Tibial nerve (tissue), 4 donors: ENCODE measurements at regions not wholly inside any gene's neighbourhood (a gene's known extent, or its start where the extent isn't known, plus 50 kb on each side); places are given as distances from the start of the nearest gene placed in this dataset.

Source experiments
- EP300 ChIP-seq, 2 donors: sonication (generic); formaldehyde crosslinking; IDR thresholded peaks; one replicate each; pipeline ENCODE4 v1.6.1; 2017; ENCODE audit warnings: antibody characterized with exemption in 2 of 2, mild to moderate bottlenecking in 1 of 2
- TF ChIP-seq, protein P1 (sequence below), 5 experiments: fragments of 200-600 bp in 3 of 5; fragments of 450-650 bp in 2 of 5; sonication (generic) in 3 of 5; IDR thresholded peaks; one replicate each; pipeline ENCODE4 v1.5.1; 2016 to 2019; ENCODE audit warnings: antibody characterized with exemption in 5 of 5, mild to moderate bottlenecking in 3 of 5, moderate library complexity in 2 of 5

DNA sequence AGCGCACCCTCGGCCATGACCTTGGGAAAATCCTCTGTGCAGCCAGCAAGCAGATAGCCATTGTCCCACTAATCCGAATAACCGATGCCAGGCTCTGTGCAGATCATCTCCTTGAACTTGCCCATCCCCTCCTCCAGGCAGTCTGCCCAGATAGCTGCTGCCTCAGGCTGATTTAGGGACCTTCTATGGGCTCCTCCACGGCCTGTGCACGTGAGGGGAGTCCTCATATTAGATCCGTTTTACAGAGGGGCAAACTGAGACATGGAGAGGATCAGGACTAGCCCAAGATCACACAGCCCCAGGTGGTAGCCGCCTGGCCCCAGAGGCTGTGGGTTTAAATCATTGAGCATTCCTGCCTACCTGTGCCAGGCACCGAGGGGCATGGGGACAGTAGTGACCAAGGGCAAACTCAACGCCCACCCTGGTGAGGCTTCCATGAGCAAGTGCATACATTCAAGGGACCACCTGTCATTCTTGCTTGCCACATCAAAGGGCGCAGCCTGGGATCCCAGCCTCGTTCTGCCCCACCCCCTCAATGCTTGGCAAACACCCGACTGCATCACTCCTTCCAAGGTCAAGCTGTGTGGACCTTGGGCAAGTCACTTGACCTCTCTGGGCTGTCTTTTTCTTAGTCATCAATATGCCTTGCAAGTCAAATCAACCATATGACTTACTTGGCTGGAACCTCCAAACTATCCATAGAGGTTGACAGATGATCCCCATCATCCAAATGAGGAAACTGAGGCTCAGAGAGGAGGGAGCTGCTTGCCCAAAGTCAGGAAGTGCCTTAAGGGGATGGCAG is 131.6 kb downstream of the MN1 start:
- TF ChIP-seq, protein P1, sequence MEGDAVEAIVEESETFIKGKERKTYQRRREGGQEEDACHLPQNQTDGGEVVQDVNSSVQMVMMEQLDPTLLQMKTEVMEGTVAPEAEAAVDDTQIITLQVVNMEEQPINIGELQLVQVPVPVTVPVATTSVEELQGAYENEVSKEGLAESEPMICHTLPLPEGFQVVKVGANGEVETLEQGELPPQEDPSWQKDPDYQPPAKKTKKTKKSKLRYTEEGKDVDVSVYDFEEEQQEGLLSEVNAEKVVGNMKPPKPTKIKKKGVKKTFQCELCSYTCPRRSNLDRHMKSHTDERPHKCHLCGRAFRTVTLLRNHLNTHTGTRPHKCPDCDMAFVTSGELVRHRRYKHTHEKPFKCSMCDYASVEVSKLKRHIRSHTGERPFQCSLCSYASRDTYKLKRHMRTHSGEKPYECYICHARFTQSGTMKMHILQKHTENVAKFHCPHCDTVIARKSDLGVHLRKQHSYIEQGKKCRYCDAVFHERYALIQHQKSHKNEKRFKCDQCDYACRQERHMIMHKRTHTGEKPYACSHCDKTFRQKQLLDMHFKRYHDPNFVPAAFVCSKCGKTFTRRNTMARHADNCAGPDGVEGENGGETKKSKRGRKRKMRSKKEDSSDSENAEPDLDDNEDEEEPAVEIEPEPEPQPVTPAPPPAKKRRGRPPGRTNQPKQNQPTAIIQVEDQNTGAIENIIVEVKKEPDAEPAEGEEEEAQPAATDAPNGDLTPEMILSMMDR (IDR thresholded peaks at IDR 0.05), result no peak
- TF ChIP-seq EP300 (IDR thresholded peaks at IDR 0.05), result no peak
